Thyroid gland (tissue), 4 donors: ENCODE measurements at regions not wholly inside any gene's neighbourhood (a gene's known extent, or its start where the extent isn't known, plus 50 kb on each side); places are given as distances from the start of the nearest gene placed in this dataset.

Source experiments
- DNase-seq, 2 donors: peaks; one replicate each; pipeline ENCODE4 v3.0.0-alpha.2; 2019
- H3K27ac ChIP-seq, 3 donors: fragments of 200-600 bp; sonication (generic); 1 replicate in 2 of 3; 2 replicates in 1 of 3; pipeline ENCODE4 v1.5.1; 2016 to 2019; ENCODE audit warnings: mild to moderate bottlenecking in 1 of 3, moderate library complexity in 1 of 3
- H3K27me3 ChIP-seq: fragments of 200-600 bp; sonication (generic); one replicate; pipeline ENCODE4 v1.5.1; 2019
- H3K36me3 ChIP-seq, 2 donors: fragments of 200-600 bp; sonication (generic); one replicate each; pipeline ENCODE4 v1.5.1; 2016 to 2019
- H3K4me1 ChIP-seq, 2 donors: fragments of 200-600 bp; sonication (generic); one replicate each; pipeline ENCODE4 v1.5.1; 2017 to 2019
- H3K4me3 ChIP-seq, 3 donors: fragments of 200-600 bp; sonication (generic); replicated peaks in 1 of 3; 1 replicate in 2 of 3; 2 replicates in 1 of 3; pipeline ENCODE4 v1.5.1; 2016; ENCODE audit warnings: mild to moderate bottlenecking in 1 of 3
- H3K9me3 ChIP-seq: fragments of 200-600 bp; sonication (generic); one replicate; pipeline ENCODE4 v1.5.1; 2017
- POLR2A ChIP-seq, 2 donors: fragments of 450-650 bp; IDR thresholded peaks; one replicate each; pipeline ENCODE4 v1.6.1; 2017; ENCODE audit warnings: antibody characterized with exemption in 2 of 2, mild to moderate bottlenecking in 2 of 2, moderate library complexity in 1 of 2
- WGBS, 2 donors: methylation state at CpG; one replicate each; pipeline ENCODE4 v1.1.5; 2017; 5-methylcytosine and 5-hydroxymethylcytosine counted together
- intact Hi-C: fragments of 100-400 bp; cut with DNase I; formaldehyde crosslinking; loops from one replicate; pipeline ENCODE4 v1.15.1; 2023
- TF ChIP-seq, protein P1 (sequence below), 6 experiments: fragments of 200-600 bp in 3 of 6; fragments of 450-650 bp in 3 of 6; sonication (generic) in 3 of 6; IDR thresholded peaks; one replicate each; pipeline ENCODE4 v1.5.1; 2016 to 2019; ENCODE audit warnings: antibody characterized with exemption in 6 of 6, mild to moderate bottlenecking in 2 of 6, inconsistent platforms in 1 of 6, moderate library complexity in 1 of 6

DNA sequence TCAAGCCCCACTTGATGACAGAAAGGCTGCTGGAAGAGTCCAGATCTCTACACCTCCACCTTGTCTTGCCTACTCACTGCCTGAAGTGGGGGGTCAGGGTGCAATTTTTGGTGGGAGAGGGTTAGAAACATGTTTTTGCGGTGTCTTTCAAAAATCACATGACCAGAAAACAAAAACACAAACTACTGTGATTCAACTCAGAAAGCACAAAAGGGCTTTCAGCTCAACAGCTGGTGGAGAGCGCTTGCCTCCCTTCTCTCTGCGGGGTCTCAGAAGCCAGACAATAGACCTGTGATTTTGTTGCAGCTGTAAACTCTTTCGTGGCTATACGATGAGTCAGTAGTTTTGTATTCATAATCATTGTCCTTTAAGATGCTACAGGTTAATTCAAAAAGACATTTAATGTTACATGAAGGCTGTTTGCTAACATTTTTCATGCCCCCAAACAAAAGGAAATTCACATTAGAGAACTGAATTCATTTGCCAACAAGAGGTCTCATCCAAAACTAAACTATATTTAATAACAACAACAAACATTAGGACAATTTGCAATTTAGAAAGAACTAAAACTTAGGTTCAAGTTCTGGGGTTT, 172.6 kb upstream of the RAI14 start:
- no peaks in the 10 kb centered on the region for H3K36me3 ChIP-seq
- intact Hi-C loops, result loop anchor here (5.0 to 10.0 kb wide), 2 partner anchors 414 to 521 kb away; no protein-coding TSS in a partner anchor
- peaks cover 18 to 19% of the 10 kb centered on the region in 2 donors for H3K4me1 ChIP-seq
- TF ChIP-seq, protein P1, sequence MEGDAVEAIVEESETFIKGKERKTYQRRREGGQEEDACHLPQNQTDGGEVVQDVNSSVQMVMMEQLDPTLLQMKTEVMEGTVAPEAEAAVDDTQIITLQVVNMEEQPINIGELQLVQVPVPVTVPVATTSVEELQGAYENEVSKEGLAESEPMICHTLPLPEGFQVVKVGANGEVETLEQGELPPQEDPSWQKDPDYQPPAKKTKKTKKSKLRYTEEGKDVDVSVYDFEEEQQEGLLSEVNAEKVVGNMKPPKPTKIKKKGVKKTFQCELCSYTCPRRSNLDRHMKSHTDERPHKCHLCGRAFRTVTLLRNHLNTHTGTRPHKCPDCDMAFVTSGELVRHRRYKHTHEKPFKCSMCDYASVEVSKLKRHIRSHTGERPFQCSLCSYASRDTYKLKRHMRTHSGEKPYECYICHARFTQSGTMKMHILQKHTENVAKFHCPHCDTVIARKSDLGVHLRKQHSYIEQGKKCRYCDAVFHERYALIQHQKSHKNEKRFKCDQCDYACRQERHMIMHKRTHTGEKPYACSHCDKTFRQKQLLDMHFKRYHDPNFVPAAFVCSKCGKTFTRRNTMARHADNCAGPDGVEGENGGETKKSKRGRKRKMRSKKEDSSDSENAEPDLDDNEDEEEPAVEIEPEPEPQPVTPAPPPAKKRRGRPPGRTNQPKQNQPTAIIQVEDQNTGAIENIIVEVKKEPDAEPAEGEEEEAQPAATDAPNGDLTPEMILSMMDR (IDR thresholded peaks at IDR 0.05), result no peak
- TF ChIP-seq POLR2A (IDR thresholded peaks at IDR 0.05), result no peak
- WGBS, 2 donors, result 52 to 53% methylated on average over 5 of the region's 5 CpGs
- no peak overlapping the region for H3K4me3 ChIP-seq
- H3K27ac ChIP-seq, result no peak overlapping the region
- no peaks in the 10 kb centered on the region for H3K9me3 ChIP-seq
- no peak for DNase-seq
- H3K27me3 ChIP-seq, result no peaks in the 10 kb centered on the region

DNA sequence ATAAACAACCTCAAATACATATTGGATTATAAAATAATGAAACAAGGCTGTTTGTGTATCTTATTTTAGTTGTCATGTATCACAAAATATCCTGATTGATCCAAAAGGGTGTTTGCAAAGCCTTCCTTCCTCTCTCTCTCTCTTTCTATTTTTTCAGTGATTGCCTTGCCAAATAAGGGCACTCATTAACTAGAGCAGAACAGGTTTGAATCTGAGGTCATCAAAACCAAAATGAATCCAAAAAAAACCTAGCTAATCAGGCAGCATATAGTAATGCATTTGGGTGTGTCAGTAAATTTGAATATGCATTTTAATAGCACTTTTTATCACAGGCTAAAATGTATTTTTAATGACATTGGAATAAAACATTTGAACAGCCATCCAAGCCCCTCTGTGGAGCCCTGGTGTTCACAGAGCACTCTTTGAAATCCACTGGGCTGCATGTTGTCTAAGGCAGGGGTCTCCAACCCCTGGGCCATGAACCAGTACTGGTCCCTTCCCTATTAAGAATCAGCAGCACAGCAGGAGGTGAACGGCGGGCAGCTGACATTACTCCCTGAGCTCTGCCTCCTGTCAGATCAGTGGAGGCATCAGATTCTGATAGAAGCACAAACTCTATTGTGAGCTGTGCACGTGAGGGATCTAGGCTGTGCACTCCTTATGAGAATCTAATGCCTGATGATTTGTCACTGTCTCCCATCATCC, 171.8 kb upstream of the RAI14 start:
- Histone ChIP-seq H3K27me3 (no peaks in the 10 kb centered on the region), H3K9me3 (no peaks in the 10 kb centered on the region), H3K4me1 (peaks cover 18 to 19% of the 10 kb centered on the region in 2 donors), H3K4me3 (no peak overlapping the region), H3K36me3 (no peaks in the 10 kb centered on the region), H3K27ac (no peak overlapping the region)
- DNase-seq, result no peak
- WGBS, 2 donors, result 69 to 77% methylated on average over 3 of the region's 3 CpGs
- intact Hi-C loops, result loop anchor here (5.0 to 10.0 kb wide), 2 partner anchors 413 to 520 kb away; no protein-coding TSS in a partner anchor
- no peak for TF ChIP-seq POLR2A (IDR thresholded peaks at IDR 0.05)
- TF ChIP-seq, protein P1 (IDR thresholded peaks at IDR 0.05), result no peak

DNA sequence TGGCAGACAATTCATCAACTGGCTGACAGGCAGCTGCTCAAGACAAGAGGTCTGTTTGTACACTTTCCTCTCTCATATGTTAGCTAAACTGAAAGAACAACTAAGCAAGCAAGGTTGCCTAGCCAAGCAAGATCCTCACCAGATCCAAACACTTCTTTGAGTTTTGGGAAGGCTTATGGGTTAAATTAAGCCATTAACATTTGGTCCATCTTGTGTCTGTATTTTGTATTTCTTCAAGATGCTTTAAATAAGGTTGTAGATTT, 170.4 kb upstream of the RAI14 start:
- intact Hi-C loops, result loop anchor here (10.0 kb wide), 1 partner anchor 519 kb away; no protein-coding TSS in a partner anchor

DNA sequence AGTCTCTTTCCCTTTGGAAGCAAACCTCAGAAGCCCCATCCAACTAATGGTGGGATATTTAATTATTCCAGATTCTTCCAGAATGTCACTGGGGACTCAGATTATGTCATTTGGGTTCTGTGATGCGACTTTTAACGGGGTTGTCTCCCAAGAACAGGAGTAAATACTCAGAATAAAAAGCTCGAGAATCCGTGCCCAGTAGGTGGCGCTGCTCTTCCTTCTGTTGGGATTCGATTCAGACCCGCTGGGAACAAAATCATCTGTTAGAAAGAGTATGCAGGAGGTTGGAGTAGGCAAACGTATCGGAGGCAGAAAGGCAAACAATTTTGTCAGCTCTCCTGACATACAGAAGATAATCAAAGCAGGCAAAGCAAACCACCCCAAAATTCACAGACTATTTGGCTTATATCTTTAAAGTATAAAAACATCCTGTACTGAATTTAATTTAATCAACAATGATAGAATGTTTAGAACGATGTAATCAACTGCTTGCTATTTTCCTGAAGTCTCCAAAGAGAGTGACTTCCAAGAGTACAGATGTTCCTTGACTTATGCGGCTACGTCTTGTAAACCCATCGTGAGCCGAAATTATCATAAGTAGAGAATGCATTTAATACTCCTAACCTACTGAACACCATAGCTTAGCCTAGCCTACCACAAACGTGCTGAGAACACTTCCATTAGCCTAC, 169.8 kb upstream of the RAI14 start:
- no peak for TF ChIP-seq POLR2A (IDR thresholded peaks at IDR 0.05)
- TF ChIP-seq, protein P1 (IDR thresholded peaks at IDR 0.05), result peak; percentile 68 to 80 (median 72)
- Histone ChIP-seq H3K4me1 (peaks cover 18 to 22% of the 10 kb centered on the region in 2 donors), H3K27me3 (no peaks in the 10 kb centered on the region), H3K4me3 (no peak overlapping the region), H3K36me3 (no peaks in the 10 kb centered on the region), H3K9me3 (no peaks in the 10 kb centered on the region), H3K27ac (peak overlapping the region in 1 of 3 donors; percentile 82)
- intact Hi-C loops, result loop anchor here (10.0 kb wide), 1 partner anchor 518 kb away; no protein-coding TSS in a partner anchor
- peak; percentile 79 to 86 for DNase-seq
- WGBS, 2 donors, result 23 to 24% methylated on average over 15 of the region's 15 CpGs

More for the DNA sequence above, 170.4 kb upstream of the RAI14 start:
- no peak for DNase-seq
- Histone ChIP-seq H3K27ac (no peak overlapping the region), H3K9me3 (no peaks in the 10 kb centered on the region), H3K36me3 (no peaks in the 10 kb centered on the region), H3K27me3 (no peaks in the 10 kb centered on the region), H3K4me3 (no peak overlapping the region), H3K4me1 (peaks cover 18 to 22% of the 10 kb centered on the region in 2 donors)
- no peak for TF ChIP-seq POLR2A (IDR thresholded peaks at IDR 0.05)
- TF ChIP-seq, protein P1 (IDR thresholded peaks at IDR 0.05), result no peak

DNA sequence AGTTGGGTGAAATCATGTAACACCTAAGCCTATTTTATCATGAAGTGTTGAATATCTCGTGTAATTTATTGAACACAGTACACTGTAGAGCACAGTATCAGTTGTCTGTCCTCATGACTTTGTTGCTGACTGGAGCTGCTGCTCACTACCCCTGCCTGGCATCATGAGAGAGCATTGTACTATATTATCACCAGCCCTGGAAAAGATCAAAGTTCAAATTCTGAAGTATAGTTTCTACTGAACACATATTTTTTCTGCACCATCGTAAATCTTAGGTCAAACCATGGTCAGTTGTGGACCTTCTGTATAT, 169.3 kb upstream of the RAI14 start:
- Histone ChIP-seq H3K9me3 (no peaks in the 10 kb centered on the region), H3K36me3 (no peaks in the 10 kb centered on the region), H3K27ac (peak overlapping the region; percentile 62 to 82 (median 79)), H3K27me3 (no peaks in the 10 kb centered on the region), H3K4me1 (peaks cover 18 to 22% of the 10 kb centered on the region in 2 donors), H3K4me3 (no peak overlapping the region)
- WGBS, 2 donors, result 29 to 33% methylated on average over 2 of the region's 2 CpGs
- intact Hi-C loops, result loop anchor here (10.0 kb wide), 1 partner anchor 518 kb away; no protein-coding TSS in a partner anchor
- TF ChIP-seq POLR2A (IDR thresholded peaks at IDR 0.05), result no peak
- TF ChIP-seq, protein P1 (IDR thresholded peaks at IDR 0.05), result no peak
- no peak for DNase-seq
